Raji (cell line): ENCODE measurements at regions not wholly inside any gene's neighbourhood (a gene's known extent, or its start where the extent isn't known, plus 50 kb on each side); places are given as distances from the start of the nearest gene placed in this dataset.

Experiments
- POLR2A ChIP-seq: IDR thresholded peaks from 2 replicates; pipeline ENCODE4 v1.6.1; 2011; ENCODE audit warnings: low read depth, low read length, control low read depth; ENCODE audit not compliant: insufficient read depth

DNA sequence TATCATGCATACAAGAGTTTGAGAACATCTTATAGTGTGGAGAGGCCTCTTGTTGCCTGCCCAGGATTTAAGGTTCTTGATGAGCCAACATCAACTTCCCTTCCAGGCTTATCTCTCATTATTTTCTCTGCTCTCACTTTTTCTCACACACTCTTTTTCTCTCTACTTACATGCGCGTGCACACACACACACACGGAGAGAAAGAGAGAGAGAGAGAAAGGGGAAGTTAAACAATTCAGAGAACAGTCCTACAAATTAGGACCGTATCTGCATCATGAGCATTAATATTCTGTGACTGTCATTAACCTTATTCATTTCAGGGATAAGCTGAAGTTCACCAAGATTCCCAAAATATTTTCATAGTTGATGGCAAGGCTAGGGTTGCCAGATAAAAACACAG is 269.0 kb downstream of the ZNF621 start:
- TF ChIP-seq POLR2A = no peak

DNA sequence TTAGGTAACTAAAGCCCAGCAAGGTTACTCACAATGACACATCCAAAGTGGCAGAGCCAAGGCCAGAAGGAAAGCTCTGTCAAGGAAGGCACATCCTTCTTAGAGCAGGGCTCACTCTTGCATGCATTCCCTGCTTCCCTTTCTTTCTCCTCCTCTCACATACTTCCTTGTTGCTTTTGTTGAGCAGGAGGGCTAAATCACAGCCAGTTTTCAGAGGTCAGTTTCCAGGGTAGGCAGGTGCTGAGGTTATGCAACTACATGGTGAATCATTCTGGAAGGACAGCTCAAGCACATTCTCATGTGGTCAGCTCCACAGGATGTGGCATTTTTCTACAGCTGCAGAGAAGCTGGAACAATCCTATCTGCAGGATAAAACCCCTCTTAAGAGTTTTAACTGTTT is 275.6 kb downstream of the ZNF621 start:
- TF ChIP-seq POLR2A = no peak

DNA sequence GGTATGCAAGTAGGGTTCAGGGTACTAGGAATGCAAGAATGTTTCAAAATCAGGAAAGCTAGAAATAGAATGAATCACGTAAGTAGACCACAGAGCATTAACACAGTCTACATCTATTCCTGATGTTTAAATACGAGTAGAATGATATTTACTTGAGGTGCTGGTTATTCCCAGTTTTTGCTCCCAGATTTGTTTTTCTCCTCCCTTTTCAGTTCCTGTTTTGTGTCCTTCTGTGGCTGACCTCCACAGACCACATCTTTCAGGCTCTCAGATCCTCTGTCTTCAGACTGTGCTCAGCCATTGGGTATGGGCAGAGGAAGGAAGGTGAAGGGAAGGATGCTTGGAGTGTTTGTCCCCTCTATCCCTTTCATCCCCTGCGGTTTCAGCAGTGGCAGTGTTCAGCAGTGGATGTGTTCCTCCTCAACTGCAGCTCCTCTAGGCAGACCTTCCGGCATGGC is 276.6 kb downstream of the ZNF621 start:
- TF ChIP-seq POLR2A = no peak

DNA sequence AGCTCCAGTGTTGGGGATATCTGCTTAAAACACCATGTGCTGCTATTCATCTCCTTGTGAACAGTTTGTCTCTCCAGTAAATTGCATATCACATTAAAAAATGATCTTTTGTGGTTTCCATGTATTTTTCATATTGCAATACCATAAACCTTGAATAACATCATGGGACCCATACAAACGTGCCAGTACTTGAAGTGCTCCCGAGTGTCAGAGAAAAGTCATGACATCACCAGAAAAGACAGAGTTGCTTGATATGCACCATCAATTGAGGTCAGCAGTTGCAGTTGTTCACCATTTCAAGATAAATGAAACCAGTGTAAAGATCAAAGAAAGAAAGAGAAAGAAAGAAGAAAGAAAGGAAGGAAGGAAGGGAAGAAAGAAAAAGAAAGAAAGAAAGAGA is 278.6 kb downstream of the ZNF621 start:
- no peak for TF ChIP-seq POLR2A

DNA sequence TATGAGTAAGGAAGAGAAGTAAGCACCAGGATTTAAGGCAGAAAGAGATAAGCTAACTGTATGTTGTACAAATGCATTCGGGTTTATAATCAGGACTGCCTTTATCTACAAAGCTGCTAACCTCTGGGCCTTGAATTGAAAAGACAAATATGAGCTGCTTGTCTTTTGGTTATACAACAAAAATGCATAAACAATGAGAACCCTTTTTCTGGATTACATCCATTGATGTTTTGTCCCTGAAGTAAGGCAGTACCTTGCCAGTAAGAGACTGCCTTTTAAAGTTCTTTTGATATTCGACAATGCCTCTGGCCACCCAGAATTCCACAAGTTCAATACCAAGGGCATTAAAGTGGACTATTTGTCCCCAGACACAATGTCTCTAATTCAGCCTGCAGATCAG is 280.7 kb downstream of the ZNF621 start:
- no peak for TF ChIP-seq POLR2A

DNA sequence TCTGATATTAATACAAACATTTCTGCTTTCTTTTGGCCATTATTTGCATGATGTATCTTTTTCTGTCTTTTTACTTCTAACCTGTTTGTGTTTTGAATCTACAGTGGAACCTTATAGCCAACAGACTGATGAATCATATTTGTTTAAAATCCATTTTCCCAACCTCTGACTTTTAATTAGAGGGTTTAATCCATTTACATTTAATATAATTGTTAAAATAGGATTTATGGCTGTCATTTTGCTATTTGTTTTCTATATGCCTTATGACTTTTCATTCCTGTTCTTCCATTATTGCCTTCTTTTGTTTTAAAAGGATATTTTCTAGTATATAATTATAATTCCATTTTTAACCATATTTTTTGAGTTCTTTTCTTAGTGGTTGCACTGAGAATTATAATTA is 286.1 kb downstream of the ZNF621 start:
- no peak for TF ChIP-seq POLR2A

DNA sequence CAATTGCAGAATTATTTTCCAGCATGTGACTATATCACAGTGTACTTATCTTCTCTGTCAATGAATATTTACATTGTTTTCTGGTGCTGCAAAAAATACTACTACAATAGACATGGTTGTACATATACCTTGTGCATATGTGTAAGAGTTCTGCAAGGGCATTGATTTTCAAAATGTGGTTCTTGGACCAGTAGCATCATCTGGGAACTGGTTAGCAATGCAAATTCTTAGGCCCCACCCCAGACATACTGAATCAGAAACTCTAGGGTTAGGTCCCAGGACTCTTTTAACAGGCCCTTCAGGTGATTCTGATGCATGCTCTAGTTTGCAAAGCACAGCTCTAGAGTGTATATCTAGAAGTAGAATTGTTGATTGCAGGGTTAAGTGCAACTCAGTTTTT is 292.3 kb downstream of the ZNF621 start:
- no peak for TF ChIP-seq POLR2A

DNA sequence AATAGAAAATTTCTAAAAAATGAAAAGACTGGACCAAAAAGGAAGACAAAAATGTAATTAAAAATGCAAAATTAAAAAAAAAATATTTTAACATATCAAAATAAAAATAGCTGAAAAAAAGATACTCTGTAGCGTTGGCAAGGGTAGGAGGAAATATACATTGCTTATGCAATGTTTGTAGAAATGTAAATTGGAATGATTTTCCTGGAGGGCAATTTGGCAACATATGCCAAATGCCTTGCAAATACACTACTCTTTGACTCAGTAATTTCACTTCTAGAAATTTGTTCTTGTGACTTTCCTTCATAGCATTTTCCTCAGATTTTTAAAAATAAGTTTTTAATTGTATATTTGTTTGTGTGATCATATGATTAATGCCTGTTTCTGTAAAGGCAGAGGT is 296.6 kb downstream of the ZNF621 start:
- no peak for TF ChIP-seq POLR2A

DNA sequence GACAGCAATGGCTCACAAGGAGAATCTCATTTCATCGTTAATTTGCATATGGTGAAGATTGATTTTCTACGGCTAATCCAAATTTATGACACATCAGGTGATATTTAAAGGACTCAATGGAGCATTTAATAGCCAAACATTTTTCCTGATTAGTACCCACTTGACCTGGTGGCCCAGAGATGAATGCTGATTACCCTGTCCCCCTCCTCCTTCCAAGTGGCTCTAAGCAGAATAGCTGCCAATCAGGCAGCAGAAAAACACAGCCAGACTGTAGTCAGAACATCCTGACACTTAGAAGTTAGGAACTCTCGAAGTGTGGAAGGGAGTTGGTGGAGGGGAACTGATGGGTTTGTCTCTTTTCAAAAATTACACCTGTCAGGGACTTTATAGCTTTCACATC is 302.5 kb downstream of the ZNF621 start:
- no peak for TF ChIP-seq POLR2A

DNA sequence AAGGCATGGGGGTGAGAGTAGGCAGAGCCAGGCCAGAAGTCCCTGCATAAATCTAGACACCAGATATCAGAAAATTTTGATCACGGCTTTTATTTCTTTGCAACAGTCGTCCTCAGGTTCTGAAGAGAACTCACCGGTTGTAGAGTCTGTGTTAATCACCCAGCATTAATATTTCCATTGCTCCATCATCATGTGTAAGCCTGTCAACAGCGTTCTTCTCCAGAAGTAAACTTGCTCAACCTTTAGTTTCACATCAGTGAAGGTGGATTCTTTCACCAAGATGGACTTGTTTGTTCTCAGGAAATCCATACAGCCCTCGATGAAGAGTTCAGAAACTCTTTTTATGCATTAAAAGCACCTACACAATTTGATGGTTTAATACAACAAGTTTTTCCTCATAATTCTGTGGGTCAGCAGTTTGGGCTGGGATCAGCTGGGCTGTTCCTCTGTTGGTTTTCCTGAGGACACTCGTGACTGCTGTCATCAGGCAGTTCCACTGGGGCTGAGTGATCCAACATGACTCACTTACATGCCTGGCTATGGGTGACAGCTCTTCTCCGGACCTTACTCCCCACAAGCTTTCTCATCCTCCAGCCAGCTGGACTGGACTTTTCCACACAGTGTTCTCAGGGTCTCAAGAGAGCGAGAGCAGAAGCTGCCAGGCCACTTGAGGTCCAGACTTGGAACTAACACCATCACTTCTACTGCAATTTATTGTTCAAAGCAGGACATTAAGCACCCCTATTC is 303.4 kb downstream of the ZNF621 start:
- TF ChIP-seq POLR2A = no peak

DNA sequence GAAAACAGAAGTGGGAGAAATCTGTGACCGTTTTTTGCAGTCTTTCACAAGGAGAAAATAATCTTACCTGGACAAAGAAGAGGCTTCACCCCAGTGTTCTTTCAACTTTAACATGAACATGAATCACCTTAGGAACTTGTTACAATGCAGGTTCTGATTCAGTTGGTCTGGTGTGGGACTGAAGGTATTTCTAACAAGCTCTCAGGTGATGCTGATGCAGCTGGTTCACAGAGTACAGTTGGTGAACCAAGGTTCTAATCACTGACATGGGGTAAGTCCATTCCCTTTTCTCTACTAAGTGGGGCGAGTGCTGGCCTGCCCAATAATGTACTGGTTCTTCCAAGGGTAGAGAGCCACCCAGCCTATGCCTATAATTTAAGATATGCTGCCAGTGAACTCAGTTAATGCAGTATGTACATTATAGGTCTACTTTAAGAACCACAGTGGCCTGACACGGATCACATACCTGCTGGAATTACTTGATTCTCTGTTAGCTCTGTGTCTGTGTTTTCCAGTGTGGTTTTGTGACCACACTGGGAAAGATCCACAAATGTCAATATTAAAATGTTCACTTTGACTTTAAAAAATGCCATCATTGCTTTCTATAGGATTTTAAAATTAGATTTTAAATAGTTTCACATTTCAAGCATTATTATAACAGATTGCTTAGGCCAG is 304.1 kb downstream of the ZNF621 start:
- TF ChIP-seq POLR2A = no peak

DNA sequence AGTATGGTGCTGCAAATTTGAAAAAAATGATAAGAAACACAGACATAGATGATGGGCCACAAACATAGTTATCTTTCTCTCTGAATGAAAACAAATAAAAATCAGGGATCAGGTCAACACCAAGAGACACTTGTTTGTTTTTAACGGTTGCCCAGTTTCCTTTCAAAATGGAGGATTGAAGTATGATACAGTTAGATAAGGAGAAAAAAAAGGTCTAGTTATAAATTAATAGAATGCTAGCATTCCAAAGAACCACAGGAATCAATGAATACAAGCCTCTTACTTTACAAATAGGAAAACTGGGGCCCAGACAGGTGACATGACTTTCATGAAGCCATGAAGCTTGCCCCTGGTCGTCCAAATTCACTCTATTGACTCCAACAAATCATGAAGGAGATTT is 305.1 kb downstream of the ZNF621 start:
- TF ChIP-seq POLR2A = no peak

DNA sequence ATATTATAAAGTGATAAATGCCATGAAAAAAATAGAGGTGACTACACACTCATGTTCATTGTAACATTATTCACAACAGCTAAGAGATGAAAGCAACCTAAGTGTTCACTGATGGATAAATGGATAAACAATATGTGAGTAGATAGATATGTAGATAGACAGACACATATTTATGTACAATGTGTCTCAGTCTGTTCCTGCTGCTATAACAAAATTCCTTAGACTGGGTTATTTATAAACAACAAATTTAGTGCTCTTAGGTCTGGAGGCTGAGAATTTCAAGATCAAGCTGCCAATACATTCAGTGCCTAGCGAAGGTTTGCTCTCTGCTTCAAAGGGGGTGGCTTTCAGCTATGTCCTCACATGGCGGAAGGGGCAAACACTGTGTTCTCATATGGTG is 312.5 kb downstream of the ZNF621 start:
- TF ChIP-seq POLR2A = no peak

DNA sequence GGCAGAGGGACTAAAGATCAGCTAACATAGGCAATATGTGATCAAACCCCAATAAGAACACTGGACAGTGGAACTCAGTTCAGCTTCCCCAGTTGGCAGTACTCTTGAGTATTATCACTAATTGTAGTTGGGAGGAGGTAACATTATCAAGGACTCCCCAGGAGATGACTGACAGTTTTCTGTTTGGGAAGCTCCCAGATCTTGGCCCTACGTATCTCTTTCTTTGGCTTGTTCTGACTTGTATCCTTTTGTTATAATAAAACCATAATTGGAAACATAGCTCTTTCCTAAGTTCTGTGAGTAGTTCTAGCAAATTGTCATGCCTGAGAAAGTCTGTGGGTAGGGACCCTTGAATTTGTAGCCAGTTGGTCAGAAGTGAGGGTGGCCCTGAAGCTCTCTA is 316.4 kb downstream of the ZNF621 start:
- no peak for TF ChIP-seq POLR2A

DNA sequence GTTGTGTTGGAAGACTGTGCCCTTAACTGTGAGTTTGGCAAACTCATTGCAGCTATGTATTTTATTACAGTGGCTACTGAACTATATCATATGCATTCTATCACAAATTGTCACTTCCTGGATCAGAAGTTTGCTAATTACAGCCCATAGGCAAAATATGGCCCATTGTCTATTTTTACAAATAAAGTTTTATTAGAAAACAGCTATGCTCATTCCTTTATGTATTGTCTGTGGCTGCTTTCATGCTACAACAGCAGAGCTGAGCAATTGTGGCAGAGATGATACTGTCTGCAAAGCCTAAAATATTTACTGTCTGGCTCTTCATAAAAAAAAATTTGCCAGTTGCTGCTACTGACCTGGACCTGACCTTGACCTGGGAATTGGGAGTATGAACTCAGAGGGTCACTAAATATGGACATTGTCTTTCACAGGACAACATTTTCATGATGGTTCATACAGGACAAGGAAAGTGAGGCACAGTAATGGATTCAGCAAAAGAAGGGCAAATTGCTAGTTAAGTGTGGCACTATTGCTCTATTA is 316.9 kb downstream of the ZNF621 start:
- no peak for TF ChIP-seq POLR2A

DNA sequence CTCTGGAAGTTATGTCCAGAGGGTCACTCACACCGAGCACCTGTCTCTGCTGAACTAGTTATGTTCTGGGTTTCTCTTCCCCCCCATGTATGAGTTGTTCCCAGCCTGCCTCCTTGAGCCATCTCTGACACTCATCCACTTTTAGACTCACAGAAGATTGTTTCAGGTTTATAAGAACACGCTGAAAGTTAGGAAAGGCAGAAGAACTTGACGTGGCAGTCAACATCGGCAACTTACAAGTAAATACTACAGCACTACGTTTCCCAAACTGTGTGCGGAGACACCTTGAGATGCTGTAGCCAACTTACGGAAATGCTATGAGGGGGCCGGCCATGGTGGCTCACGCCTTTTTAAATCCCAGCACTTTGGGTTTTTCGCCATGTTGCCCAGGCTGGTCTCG is 318.0 kb downstream of the ZNF621 start:
- TF ChIP-seq POLR2A = no peak
